Stimulated activated CD4-positive, alpha-beta T cell treated with anti-CD3 and anti-CD28 coated beads, Interleukin-12 subunit alpha, Interleukin-12 subunit beta, amount 100 ng/mL, for 24 hours (primary cell): ENCODE measurements at regions not wholly inside any gene's neighbourhood (a gene's known extent, or its start where the extent isn't known, plus 50 kb on each side); places are given as distances from the start of the nearest gene placed in this dataset.

Experiments used
- DNase-seq, 2 experiments: peaks; one replicate each; pipeline ENCODE4 v3.0.0-alpha.2; 2020; ENCODE audit warnings: low read depth in 2 of 2

DNA sequence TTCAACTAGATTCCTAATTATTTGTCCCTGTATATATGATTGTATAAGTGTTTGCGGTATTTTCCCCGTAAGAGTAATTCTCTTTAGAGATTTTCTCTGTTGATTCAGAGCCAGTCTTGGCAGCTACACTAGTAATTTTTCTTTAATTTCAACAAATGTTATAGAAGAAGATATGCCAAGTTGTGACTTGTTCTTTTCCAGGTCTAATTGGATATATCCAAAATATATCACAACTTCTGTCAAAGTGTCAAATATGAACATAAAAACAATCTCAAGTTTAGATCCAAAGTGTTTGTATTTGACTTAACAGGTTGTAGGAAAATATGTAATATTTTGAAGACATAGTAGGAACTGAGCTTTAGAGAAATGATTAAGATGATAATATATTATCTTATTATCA, 733.9 kb upstream of the SLITRK5 start:
- DNase-seq = no peak

GRCh38 chr13:86945584-86945983, 725.6 kb upstream of the SLITRK5 start:
- DNase-seq = no peak

DNA sequence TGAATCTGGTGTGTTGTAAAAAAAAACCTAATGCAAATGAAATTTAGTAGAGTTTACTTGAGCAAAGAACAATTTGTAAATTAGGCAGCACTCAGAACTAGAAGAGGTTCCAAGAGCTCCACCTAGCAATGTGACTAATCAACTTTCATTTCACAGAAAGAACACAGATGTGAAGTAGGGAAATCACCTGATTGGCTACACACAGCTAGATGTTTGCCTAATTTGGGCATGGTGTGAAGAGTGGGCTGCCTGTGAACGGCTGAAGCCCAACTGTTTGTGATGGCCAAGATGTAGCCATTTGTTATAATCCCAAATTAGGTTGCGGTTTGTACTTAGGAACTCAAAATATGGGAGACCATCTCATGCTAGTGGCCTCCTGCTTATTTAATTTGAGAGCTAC, 724.4 kb upstream of the SLITRK5 start:
- DNase-seq = no peak

DNA sequence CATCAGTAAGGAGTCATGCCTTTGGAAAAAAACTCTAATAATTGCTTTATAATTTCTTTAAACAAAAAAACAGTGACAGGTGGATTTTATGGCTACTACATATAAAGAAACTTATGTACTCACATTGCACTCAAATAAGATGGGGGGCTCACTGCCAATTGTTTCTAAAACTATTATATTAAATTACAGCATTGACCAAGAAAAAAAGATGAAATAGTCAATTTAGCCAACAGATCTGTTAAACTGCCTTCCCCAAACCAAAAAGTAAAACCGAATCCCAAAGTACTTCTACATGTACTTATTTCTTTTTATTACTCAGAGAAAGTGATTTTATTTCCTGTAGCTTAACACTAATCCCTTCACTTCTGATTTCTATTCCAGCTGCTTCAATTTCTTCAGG, 716.8 kb upstream of the SLITRK5 start:
- DNase-seq = no peak

DNA sequence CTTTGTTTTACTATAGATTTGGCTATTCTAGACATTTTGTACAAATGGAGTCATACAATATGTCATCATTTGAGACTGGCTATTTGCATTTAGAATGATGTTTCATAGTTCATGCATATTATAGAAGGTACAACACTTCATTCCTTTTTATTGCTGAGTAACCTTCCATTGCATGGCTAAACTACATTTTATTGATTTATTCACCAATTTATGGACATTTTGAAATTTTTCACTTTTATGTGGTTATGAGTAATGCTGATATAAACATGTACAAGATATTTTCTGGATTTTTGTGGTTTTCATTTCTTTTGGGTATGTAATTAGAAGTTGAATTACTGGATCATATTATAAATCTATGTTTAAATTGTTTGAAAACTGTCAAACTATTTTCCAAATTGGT, 710.3 kb upstream of the SLITRK5 start:
- no peak for DNase-seq

- DNase-seq = no peak
Measured at GRCh38 chr13:86974251-86974994, 696.7 kb upstream of the SLITRK5 start.

DNA sequence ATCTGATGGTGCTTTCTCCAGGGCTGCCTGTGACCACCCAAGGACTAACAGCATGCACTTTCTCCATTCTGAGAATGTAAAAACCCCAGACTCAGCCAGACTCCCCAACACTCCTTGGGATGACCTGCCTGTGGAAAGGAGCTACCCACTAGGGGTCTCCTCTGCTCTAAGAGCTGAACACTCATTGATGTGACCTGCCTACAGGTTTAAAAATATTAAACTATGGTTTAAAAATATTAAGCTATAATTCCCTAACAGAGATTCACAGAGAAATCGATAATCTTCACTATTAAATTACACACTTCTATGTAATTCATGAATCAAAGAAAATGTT, 696.2 kb upstream of the SLITRK5 start:
- DNase-seq = no peak

- no peak for DNase-seq
Measured at GRCh38 chr13:86976521-86977324, 694.4 kb upstream of the SLITRK5 start.

- DNase-seq = no peak
Measured at GRCh38 chr13:86986448-86986847, 684.7 kb upstream of the SLITRK5 start.

- no peak for DNase-seq
Measured at GRCh38 chr13:86992251-86992650, 678.9 kb upstream of the SLITRK5 start.

GRCh38 chr13:87003265-87003664, 667.9 kb upstream of the SLITRK5 start:
- no peak for DNase-seq

DNA sequence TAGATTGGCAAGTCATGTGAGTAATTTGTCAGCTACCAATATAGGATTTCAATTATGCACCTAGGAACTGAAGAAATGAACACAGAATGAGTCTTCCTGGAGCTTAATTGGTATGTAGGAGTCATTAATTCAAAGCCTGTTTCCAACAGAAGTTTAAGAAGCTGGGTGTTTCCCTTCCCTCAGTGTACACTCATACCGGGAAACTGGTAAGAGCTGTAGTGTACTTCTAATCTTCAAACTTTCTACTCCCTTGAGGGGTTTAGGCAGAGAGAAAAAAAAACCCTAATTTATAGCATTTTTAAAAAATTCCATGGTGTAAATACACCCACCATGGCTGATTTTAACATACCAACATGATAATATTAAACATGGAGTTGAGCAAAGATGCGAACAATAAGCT, 665.7 kb upstream of the SLITRK5 start:
- DNase-seq = no peak

DNA sequence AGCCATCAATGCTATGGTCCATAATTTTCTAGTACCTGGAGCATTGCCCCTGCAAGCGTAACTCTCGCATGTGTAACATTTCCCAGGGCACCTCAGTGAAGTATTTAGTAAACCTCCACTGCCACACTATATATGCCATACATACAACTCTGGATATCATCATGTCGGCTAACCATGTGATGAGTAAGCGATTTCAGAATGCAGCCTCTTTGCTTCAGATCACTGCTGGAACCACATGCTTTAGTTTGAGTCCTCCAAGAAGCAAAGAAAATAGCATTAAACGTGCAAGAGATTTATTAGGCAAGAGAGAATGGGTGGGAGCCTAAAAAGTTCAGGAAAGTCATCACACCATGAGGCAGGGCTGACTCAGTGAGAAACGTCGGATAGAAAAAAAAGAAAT, 635.6 kb upstream of the SLITRK5 start:
- DNase-seq = no peak

DNA sequence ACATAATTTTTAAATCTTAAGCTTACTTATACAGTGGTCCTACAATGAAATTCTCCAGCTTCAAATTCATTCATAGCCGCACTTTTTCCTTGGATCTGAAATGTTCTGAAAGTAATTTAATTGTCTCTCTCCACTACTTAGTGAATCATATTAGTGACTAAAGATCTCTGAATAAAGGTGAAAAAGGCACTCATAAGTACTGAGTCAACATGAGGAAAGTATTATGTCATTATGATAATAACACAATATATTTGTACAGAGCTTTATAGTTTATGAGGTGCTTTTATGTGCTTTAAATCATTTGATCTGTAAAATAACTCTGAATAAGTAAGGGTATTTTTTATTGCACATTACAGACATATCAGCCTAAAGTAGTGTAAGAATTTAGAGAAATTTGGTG, 628.2 kb upstream of the SLITRK5 start:
- no peak for DNase-seq

DNA sequence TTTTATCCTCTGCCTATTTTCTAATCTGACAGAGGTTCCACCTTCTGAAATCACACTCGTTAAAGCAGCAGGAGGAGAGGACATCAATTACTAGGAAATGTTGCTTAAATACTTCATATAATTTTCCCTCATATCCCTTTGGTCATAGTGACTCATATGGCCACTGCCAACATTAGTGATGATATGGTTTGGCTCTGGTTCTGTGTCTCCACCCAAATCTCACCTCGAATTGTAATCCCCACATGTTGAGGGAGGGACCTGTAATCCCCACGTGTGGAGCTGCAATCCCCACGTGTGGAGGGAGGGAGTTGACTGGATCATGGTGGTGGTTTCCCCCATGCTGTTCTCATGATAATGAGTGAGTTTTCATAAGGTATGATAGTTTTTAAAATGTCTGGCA, 618.4 kb upstream of the SLITRK5 start:
- no peak for DNase-seq

DNA sequence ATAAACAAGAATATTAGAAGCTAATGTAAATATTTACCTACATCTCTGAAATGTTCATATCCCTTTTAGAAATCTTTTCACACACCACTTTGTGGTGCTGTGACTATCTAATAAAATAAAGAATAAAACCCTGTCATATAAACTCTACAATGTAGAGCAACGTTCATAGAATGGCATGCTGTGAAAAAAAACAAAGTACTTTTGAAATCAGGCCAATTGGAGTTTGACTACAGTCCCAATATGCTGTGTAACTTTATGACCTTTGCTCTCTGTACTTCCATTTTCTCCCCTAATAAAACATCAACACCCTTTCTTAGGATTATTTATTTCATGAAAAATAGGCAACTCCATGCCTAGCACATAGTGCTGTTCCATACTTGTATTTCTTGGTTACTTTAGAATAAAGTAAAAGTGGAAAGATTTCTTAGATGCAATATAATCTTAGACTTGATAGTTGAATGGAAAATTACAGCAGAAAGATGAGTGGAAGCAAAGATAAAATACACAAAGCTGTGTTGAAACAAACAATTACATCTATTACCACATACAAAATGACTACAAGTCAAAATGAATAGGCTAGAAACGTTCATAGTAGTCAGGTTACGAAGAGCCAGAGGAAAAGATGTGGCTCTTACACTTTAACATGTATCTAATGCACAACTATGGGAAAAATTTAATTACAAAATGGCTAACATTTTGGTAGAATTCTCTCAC, 613.2 kb upstream of the SLITRK5 start:
- no peak for DNase-seq

DNA sequence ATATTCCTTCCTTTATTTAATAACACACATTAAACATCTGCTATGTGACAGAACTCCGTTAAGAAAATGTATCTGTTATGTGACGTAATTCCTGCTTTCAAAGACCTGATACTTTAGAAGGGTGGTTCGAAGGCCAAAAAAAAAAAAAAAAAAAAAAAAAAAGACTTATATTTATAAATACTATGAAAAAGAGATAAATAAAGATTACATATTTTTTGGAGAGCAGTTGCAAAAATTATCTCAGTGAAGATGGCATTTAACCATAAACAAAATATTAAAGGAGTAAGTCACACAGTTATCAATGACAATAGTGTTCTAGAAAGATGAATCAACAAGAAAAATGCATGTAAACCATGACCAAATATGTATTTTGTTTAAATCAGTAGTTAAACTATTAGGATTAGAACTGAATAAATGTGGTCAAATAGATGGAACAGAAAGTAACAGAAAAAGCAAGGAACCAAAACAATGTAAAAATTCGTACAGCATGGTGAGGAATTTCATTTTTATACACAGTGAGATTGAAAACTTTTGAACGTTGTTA, 612.3 kb upstream of the SLITRK5 start:
- DNase-seq = no peak

DNA sequence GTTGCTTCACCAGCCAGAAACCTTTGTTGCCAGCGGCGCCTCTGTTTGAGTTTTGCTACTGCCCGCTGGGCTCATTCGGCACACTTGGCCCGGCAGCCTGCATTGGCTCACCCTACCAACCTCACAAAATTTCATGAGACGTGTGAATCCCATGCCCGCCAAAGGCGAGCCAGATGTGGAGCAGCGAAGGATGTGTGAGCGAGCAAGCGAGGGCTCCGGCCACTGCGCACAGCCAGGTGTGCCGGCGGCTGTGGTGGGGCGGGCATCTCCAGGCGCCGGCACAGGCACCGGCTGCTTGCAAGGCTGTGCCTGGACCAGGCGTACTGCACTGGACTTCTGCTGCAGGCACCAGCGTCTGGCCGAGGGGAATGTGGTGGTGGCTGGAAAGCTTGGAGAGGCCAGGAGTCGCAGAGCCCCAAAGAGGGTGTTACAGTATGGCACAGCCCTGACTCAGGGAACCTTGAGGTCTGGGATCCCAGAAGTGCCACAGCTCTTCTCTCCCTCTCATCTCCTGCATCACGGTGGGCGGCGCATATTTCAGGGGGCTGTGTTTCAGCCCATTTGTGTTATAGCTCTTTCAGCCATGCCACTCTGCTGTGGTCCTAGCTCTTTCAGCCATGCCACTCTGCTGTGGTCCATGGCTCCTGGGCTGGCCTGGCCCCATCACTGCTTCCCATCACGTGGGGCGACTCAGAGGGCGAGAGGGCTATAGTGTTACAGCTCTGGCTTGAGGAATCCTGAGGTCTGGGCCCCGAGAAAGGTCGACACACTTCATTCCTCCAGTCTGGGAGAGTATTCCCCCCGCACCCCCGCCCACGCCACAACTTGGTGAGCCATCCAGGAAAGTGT, 592.0 kb upstream of the SLITRK5 start:
- DNase-seq = no peak

- DNase-seq = no peak
Measured at GRCh38 chr13:87080100-87080779, 590.9 kb upstream of the SLITRK5 start.

DNA sequence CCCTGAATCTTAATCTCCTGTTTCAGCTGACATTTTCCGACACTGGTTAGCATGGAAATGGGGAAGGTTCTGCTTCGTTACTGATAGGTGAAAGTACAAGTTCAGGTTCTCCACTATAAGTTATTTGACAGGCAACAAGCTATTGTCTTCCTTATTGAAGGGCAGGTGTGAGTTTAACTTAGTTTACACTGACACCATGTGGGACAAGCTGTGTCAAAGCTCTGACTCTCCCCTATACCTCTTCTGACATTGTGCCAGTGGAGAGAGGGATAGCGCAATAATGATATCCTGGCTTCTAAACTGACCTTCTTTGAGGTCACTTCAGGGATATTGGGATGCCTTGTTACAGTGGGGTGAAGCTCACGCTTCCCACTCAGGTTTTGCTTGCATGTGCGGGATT, 587.0 kb upstream of the SLITRK5 start:
- DNase-seq = no peak

DNA sequence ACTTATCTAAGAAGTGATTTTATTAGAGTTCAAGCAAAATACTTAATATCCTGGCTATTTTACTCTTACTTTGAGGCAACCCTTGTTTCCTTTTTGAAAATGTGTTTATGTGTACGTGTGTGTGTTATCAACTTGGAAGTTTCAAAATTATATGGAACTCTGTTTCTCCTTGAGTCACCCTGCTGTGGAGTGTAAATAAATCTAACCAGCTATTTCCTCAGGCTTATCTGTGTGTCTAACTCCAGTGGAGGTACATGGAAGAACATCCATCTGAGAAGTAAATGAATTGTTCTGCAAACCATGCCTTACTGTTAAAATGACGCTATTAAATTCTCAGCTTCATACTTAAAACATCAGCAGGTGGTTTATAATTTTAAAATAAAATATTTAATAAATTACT, 583.4 kb upstream of the SLITRK5 start:
- no peak for DNase-seq
